ENCODE measurements at regions not wholly inside any gene's neighbourhood (a gene's known extent, or its start where the extent isn't known, plus 50 kb on each side); places are given as distances from the start of the nearest gene placed in this dataset.

DNA sequence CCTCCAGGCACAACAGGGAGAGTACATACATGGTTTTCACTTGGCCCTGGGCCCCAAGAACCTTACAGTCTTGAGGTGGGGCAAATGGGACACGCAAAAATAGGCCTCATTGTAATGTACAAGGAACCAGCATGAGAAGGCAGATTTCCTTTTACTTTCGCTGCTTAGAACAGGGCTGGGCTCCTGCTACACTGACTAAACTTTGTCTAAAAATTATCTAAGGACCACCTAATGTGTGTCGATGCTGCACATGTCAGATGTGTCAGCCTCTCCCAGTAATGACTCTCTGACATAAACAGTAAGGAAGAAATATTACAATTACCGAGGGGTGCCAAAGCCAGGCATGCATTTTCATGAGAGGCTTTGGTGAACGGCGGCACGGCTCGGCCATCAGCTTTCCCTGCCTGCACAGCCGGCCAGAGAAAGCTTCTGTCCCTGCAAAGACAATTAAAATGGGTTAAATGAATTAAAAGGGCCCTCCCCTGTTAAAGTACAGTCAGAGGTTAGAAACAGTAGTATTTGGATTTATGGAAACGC, 224.2 kb upstream of the IRX3 start:
- DNase-seq (ENCODE audit: low spot score), result no peak

DNA sequence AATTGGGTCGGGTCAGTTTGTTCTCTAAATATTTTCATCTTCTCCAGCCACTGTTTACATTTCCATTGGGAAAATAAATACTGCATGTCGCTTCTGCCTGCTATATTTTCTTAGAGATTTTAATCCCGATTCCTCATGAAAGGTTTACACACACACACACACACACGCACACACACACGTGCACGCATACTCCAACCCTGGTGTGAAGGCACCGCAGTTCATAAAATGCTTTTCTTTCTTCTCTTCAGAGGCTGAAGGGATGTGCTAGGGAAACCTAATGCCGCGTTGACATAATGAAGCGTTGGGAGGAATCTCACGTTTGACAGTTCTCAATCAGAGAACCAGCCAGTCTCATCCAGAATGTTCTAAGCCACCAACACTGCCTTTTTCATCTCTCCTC, 222.9 kb upstream of the IRX3 start:
- no peak for DNase-seq (ENCODE audit: low spot score)

DNA sequence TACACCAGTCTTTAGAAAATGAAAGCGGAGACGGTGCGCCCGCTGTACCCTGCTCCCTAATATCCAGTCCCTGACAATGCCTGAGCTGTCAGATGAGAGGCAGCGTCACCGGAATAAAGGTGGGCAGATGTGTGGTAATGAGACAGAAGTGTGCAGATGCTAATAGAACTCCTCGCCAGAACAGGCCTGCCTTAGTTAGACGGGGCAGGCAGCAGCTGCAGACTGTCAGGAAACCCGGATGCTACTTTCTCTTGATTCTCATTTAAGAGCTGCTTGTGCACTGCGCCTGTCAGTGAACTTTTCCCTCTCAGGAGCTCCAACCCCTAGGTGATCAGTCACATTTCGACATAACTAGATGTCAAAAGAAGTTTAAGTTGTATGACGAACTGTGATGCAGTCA, 221.8 kb upstream of the IRX3 start:
- DNase-seq (ENCODE audit: low spot score), result no peak

DNA sequence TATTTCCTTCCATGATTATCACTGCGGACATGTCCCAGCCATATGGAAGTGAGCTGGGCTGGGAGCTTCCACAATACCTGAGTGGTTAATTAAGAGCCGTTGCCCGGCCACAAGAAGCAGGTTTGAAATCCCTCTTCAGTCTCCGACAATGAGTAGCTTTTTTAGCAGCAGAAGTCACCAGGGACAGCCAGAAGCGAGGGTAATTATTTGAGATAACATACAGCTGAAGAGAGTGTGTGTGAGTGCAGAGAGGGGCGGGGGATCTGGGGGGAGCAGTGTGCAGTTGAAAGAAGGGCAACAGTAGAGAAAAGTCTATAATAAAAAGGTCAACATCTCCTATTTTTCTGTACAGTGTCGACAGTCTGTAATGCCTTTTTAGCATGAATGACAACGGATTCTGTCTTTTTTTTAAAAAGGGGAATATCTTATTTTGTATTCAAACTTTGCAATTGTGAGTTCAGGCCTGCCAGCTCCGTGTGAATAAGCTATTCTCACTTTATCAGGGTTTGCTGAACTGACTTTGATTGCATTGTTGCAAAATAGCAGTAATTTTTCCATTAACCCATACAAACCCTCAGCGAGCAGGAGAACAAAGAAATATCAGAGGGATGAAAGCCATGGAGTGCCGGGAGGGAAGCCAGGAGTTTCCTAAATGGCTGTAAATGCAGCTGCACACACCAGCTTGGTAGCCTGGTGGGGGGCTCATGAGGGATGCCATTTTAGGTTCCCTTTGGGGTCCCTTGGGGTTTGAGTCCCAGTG, 220.3 kb upstream of the IRX3 start:
- DNase-seq (ENCODE audit: low spot score), result no peak

DNA sequence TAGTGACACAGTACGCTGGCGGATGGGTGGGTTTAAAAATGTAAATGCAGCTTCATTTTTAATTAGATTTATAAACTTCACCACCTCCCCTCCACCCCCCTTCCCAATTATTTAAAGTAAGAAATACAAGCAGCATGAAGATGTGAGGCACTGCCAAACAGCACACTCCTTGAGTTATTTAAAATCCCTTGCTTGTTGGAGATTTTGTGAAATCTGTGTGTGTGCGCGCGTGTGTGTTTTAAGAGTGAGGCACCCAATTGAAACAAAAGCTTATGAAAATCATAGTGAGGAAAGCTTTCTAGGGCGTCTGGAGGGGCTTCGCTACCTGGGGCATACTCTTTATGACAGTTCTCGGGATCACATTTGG, 219.6 kb upstream of the IRX3 start:
- no peak for DNase-seq (ENCODE audit: low spot score)

DNA sequence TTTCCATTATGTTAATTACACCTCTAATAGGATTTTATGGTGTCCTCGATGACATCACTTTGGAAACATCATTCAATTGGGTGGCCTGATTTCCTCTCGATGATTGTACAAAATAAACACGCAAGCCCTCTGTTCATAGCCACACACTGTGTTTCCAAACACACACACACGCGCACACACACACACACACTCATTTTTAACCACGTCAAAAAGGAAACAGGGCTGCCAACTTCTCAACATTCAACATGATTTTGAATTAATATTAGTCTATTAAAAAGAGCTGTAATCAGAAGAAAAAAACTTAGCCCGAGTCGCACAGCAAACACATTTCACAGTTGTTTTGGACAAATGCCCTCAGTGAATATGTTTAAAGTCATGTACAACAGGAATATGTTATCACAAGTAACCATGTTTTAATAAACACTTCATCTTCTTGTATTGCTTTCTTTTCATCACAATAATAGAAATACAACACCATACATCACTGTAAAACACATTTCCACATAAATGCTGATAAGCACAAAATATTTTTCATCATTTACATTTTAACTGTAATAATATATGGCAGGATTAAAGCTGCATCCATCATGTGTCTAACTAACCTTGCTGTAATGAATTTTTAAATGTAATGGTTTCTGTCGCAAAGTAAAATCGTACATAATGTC, 219.1 kb upstream of the IRX3 start:
- no peak for DNase-seq (ENCODE audit: low spot score)

- no peak for DNase-seq (ENCODE audit: low spot score)
Measured at GRCh38 chr16:54504372-54504771, 217.8 kb upstream of the IRX3 start.

GRCh38 chr16:54503856-54504219, 217.3 kb upstream of the IRX3 start:
- DNase-seq (ENCODE audit: low spot score), result no peak

DNA sequence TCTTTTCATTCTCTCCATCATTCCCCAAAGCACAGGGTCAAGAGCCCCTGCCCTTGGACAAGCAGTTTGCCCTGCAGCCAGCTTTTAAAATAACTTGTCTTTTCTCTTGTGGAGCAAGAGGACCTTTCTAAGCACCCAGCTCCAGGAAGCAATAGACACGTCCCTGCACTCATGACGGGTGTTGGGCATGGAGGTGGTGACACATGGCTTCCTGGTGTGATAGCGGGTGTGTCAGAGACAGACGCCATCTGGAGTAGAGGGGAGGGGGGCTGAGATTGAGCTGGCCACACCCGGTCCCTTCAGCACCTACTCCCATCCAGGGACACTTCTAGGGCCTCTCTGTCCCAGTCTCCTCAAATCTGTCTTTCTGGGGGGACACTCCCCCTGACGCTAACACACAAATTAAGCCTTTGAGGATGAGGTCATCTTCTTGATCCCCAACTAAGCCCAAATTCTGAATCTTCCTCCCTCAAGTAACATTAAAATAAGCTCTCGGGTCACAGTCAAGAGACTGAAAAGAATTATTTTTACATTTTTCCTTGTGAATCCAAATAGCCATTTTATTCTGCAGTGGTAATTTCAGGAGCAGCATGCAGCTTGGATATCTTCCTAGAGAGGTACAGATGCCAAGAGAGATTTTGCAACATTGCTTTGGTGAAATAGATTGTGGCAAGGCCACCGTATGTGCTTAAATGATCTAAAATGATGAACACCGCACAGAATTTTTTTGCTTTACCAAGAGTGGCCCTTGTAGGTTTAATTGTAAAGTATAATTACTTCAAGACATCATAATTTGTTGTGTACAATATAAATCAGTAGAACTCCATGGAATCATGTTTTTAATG, 216.6 kb upstream of the IRX3 start:
- no peak for DNase-seq (ENCODE audit: low spot score)

DNA sequence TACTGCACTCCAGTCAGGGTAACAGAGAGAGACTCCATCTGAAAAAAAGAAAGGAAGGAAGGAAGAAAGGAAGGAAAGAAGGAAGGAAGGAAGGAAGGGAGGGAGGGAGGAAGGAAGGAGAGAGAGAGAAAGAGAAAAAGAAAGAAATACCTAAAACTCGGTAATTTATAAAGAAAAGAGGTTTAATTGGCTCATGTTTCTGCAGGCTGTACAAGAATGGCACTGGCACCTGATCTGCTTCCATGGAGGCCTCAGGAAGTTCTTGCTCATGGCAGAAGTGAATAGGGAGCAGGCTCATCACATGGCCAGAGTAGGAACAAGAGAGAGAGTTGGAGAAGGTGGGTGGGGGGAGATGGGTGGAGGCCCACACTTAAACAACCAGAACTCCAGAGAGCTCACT, 215.2 kb upstream of the IRX3 start:
- DNase-seq (ENCODE audit: low spot score), result no peak

DNA sequence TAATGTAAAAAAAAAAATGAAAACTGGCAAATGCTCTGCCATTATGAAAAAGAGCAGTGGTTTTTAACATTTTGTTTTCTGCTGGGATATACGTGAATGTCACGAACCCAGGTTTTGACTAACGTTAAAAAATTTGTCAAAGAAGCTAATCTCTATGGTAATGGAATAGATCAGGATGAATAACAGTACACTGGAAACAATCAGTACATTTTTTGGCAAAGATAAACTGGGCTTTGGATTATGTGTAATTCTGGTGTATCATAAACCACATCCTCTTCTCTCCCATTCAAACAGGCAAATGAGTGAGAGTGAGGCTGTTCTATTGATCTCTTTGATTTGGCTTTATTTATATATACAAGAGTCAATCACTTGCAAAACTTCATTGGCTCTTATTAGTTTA, 207.0 kb upstream of the IRX3 start:
- DNase-seq (ENCODE audit: low spot score), result no peak

- DNase-seq (ENCODE audit: low spot score), result no peak
Measured at GRCh38 chr16:54493061-54493460, 206.5 kb upstream of the IRX3 start.

- DNase-seq (ENCODE audit: low spot score), result no peak
Measured at GRCh38 chr16:54490112-54490488, 203.5 kb upstream of the IRX3 start.

- no peak for DNase-seq (ENCODE audit: low spot score)
Measured at GRCh38 chr16:54489225-54490111, 202.9 kb upstream of the IRX3 start.

- DNase-seq (ENCODE audit: low spot score), result no peak
Measured at GRCh38 chr16:54488729-54489128, 202.1 kb upstream of the IRX3 start.

GRCh38 chr16:54487933-54488332, 201.3 kb upstream of the IRX3 start:
- no peak for DNase-seq (ENCODE audit: low spot score)

DNA sequence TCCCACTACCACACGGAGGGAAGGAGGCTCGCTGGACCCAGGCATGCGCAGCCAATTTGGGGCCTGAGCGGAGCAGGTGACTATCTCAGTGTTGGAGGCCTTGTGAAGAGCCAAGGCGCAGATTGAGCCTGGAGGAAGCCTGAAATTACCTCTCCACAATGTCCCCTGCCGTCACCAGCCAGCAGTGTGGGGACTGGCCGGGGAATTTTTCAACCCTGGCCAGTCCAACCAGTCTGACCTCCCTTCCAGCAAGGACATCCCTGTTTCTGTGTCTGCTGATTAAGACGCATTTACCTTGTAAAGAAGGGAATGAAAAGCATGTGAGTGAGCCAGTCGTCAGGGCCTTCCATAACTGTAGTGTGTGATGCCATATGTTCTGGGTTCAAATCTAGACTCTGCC, 198.1 kb upstream of the IRX3 start:
- no peak for DNase-seq (ENCODE audit: low spot score)

DNA sequence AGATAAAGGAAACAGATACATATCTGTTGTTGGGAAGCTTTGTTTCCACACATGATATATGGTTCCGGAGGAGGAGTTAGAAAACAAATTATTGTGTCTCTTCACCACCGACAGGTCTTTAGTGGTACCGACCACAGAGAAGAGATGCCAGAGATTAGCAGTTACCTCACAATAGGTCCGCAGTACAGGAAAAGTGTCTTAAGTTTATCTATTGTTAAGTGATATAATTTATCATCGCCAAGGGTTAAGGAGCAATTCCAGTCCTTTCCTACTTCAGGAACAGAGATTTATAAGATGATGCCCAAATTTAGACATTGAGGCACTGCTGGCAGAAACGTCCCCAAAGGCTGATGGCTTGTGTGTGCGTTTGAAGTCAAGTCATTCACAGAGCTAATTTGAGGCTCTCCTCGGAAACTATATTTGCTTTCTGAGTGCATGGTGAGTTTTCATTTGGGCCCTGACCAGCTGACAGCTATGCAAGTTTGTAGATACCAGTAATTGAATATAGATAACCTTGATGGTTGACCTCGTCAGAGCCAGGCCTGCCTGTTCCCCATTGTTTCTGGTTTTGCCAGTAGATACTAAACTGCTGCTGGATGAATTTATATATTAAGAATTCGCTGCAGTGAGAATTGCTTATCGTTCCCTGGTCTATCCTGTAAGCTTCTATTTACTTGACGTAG, 196.4 kb upstream of the IRX3 start:
- no peak for DNase-seq (ENCODE audit: low spot score)

- no peak for DNase-seq (ENCODE audit: low spot score)
Measured at GRCh38 chr16:54480429-54480828, 193.8 kb upstream of the IRX3 start.

GRCh38 chr16:54479546-54479945, 193.0 kb upstream of the IRX3 start:
- DNase-seq (ENCODE audit: low spot score), result no peak

GRCh38 chr16:54477714-54478113, 191.1 kb upstream of the IRX3 start:
- no peak for DNase-seq (ENCODE audit: low spot score)

Data from LoVo (cell line).